ENCODE measurements at regions not wholly inside any gene's neighbourhood (a gene's known extent, or its start where the extent isn't known, plus 50 kb on each side); places are given as distances from the start of the nearest gene placed in this dataset.

DNA sequence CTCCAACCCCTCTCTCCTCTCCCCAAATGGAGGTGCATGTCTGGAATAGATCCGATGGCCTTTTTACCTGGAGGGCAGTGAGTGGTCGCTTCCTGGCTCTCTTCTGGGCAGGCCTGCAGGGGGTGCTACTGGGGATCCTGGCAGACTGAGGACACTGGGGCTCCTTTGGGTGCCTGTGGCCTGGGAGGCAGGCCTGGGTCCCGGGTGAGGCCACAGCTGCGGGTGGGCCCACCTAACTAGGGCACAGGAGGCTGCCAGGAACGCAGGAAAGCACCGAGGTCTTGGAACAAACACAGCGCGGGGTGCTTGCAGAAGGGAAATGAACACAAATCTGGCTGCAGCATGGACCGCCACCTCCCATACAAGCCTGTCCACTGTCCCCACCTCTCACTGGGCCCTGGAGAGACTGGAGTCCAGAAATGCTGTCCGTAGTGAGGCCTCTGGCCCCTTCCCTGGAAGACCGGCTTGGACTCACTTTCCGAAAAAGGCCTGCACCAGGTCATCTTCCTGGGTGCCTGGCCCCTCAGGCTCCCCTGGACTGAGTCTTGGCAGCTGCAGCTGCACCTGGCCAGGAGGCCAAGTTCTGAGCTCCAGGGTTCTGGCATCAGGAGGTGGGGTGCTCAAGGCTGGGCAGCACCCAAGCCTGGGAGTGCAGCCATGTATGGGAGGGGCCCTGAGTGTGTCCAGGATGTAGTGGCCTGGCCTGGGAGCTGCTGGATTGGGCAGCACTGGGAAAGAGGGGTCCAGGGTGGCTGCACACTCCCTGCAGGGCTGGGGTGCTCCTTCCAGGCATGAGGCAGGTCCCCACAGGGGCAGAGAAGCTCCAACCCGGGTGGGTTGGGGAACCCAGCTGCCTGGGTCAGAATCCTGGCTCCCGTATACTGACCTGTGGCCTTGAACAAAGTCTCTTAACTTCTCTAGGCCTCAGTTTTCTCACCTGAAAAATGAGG, 195.1 kb downstream of the IRF8 start:
- TF ChIP-seq, protein P1, sequence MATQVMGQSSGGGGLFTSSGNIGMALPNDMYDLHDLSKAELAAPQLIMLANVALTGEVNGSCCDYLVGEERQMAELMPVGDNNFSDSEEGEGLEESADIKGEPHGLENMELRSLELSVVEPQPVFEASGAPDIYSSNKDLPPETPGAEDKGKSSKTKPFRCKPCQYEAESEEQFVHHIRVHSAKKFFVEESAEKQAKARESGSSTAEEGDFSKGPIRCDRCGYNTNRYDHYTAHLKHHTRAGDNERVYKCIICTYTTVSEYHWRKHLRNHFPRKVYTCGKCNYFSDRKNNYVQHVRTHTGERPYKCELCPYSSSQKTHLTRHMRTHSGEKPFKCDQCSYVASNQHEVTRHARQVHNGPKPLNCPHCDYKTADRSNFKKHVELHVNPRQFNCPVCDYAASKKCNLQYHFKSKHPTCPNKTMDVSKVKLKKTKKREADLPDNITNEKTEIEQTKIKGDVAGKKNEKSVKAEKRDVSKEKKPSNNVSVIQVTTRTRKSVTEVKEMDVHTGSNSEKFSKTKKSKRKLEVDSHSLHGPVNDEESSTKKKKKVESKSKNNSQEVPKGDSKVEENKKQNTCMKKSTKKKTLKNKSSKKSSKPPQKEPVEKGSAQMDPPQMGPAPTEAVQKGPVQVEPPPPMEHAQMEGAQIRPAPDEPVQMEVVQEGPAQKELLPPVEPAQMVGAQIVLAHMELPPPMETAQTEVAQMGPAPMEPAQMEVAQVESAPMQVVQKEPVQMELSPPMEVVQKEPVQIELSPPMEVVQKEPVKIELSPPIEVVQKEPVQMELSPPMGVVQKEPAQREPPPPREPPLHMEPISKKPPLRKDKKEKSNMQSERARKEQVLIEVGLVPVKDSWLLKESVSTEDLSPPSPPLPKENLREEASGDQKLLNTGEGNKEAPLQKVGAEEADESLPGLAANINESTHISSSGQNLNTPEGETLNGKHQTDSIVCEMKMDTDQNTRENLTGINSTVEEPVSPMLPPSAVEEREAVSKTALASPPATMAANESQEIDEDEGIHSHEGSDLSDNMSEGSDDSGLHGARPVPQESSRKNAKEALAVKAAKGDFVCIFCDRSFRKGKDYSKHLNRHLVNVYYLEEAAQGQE (IDR thresholded peaks at IDR 0.05; ENCODE audit: insufficient replicate concordance, low read depth) = no peak
- TF ChIP-seq SPI1 (IDR thresholded peaks at IDR 0.05; ENCODE audit: borderline replicate concordance, low read depth) = no peak
- TF ChIP-seq GABPA (IDR thresholded peaks at IDR 0.05; ENCODE audit: low read depth) = no peak
- no peak for TF ChIP-seq POLR2AphosphoS5 (IDR thresholded peaks at IDR 0.05; ENCODE audit: low read depth)
- TF ChIP-seq, protein P2, sequence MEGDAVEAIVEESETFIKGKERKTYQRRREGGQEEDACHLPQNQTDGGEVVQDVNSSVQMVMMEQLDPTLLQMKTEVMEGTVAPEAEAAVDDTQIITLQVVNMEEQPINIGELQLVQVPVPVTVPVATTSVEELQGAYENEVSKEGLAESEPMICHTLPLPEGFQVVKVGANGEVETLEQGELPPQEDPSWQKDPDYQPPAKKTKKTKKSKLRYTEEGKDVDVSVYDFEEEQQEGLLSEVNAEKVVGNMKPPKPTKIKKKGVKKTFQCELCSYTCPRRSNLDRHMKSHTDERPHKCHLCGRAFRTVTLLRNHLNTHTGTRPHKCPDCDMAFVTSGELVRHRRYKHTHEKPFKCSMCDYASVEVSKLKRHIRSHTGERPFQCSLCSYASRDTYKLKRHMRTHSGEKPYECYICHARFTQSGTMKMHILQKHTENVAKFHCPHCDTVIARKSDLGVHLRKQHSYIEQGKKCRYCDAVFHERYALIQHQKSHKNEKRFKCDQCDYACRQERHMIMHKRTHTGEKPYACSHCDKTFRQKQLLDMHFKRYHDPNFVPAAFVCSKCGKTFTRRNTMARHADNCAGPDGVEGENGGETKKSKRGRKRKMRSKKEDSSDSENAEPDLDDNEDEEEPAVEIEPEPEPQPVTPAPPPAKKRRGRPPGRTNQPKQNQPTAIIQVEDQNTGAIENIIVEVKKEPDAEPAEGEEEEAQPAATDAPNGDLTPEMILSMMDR (IDR thresholded peaks at IDR 0.05; ENCODE audit: insufficient read depth, low read length) = no peak
- no peaks in the 10 kb centered on the region for H3K27me3 ChIP-seq (ENCODE audit: insufficient read depth, poor library complexity, severe bottlenecking)
- no peak for DNase-seq (ENCODE audit: low read depth in 1 of 2, low spot score in 1 of 2)
- no peak overlapping the region for H3K27ac ChIP-seq (replicated peaks)
- H3K4me3 ChIP-seq (replicated peaks; ENCODE audit: insufficient read depth, low read length) = no peak overlapping the region

DNA sequence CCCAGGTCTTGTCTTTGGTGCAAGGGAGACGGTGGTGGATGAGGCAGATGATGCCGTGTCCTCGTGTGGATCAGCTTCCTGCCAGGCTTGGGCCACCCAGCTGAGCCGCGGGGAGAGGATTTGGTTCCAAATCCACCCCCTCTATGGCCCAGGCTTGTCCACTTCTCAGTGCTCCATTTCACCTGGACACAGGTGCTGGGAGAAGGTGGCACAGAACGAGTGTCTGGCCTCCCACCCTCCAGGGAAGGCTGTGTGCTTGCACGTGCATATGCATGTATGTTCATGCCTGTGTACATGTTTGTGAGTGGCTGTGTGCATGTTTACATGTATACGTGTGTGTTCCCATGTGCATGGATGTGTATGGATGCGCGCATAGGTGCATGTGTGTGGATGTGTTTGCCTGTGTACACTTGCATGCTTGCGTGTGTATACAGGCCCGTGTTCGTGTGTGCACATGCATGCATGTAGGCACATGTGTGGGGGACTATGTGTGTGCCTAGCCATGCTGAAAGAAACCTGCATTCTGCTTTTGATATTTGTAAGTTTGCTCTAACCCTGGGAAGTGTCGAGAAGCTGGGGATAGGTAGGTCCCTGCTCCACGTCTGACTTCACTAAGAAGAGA, 196.3 kb downstream of the IRF8 start:
- no peak for TF ChIP-seq GABPA (IDR thresholded peaks at IDR 0.05; ENCODE audit: low read depth)
- no peak for TF ChIP-seq SPI1 (IDR thresholded peaks at IDR 0.05; ENCODE audit: borderline replicate concordance, low read depth)
- TF ChIP-seq, protein P1 (IDR thresholded peaks at IDR 0.05; ENCODE audit: insufficient replicate concordance, low read depth) = no peak
- TF ChIP-seq, protein P2 (IDR thresholded peaks at IDR 0.05; ENCODE audit: insufficient read depth, low read length) = no peak
- TF ChIP-seq POLR2AphosphoS5 (IDR thresholded peaks at IDR 0.05; ENCODE audit: low read depth) = no peak
- no peaks in the 10 kb centered on the region for H3K27me3 ChIP-seq (ENCODE audit: insufficient read depth, poor library complexity, severe bottlenecking)
- no peak overlapping the region for H3K4me3 ChIP-seq (replicated peaks; ENCODE audit: insufficient read depth, low read length)
- no peak for DNase-seq (ENCODE audit: low read depth in 1 of 2, low spot score in 1 of 2)
- H3K27ac ChIP-seq (replicated peaks) = no peak overlapping the region

DNA sequence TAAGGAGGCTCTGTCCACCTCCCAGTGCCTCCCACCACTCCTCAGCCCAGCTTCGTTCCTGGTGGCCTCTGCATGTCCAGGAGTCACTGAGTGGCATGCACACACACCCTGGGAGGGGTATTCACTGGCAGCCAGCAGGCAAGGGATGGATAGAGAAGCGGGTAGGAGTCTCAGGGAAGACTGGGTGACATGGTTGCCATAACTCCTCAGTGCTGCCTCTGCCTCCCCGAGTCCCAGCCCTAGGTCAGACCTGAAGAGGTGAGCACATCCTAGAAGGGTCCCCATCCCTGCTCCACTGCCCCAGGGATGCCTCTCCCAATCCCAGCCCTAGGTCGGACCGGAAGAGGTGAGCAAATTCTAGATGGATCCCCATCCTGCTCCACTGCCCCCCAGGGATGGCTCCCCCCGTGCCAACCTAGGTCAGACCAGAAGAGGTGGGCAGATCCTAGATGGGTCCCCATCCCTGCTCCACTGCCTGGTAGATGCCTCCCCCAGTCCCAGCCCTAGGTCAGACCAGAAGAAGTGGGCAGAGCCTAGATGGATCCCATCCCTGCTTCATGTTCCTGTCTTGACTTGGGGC, 197.0 kb downstream of the IRF8 start:
- TF ChIP-seq, protein P2 (IDR thresholded peaks at IDR 0.05; ENCODE audit: insufficient read depth, low read length) = no peak
- TF ChIP-seq, protein P1 (IDR thresholded peaks at IDR 0.05; ENCODE audit: insufficient replicate concordance, low read depth) = no peak
- TF ChIP-seq SPI1 (IDR thresholded peaks at IDR 0.05; ENCODE audit: borderline replicate concordance, low read depth) (no peak), POLR2AphosphoS5 (IDR thresholded peaks at IDR 0.05; ENCODE audit: low read depth) (no peak), GABPA (IDR thresholded peaks at IDR 0.05; ENCODE audit: low read depth) (no peak)
- no peak overlapping the region for H3K27ac ChIP-seq (replicated peaks)
- no peak overlapping the region for H3K4me3 ChIP-seq (replicated peaks; ENCODE audit: insufficient read depth, low read length)
- H3K27me3 ChIP-seq (ENCODE audit: insufficient read depth, poor library complexity, severe bottlenecking) = no peaks in the 10 kb centered on the region
- no peak for DNase-seq (ENCODE audit: low read depth in 1 of 2, low spot score in 1 of 2)

Measured in HL-60 (cell line).